GM21381 (cell line): ENCODE measurements at regions not wholly inside any gene's neighbourhood (a gene's known extent, or its start where the extent isn't known, plus 50 kb on each side); places are given as distances from the start of the nearest gene placed in this dataset.
"Not testable (repeated sequence)": the region's sequence is repeated elsewhere in the genome, so short reads cannot be mapped to it uniquely, and the experiment has no call there.

Experiments
- ATAC-seq: cut with Tn5 transposase; IDR thresholded peaks from one replicate; pipeline ENCODE4 v1.9.1; 2021; ENCODE audit warnings: mild to moderate bottlenecking, moderate library complexity; ENCODE audit not compliant: unreplicated experiment

GRCh38 chr12:62196146-62196545 lies 64.1 kb upstream of the USP15 start:
- ATAC-seq = no peak

DNA sequence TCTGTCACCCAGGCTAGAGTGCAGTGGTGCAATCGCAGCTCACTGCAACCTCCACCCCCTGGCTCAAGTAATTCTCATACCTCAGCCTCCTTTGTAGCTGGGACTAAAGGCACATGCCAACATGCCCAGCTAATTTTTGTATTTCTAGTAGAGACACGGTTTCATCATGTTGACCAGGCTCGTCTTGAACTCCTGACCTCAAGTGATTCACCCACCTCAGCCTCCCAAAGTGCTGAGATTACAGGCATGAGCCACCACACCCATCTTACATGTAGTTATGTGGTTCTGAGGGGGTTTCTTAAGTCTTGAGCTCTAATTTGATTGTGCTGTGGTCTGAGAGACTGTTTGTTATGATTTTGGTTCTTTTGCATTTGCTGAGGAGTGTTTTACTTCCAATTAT lies 57.3 kb upstream of the USP15 start:
- ATAC-seq = not testable (repeated sequence)

GRCh38 chr12:62205346-62205745 lies 54.9 kb upstream of the USP15 start:
- no peak for ATAC-seq

GRCh38 chr12:62207248-62207647 lies 53.0 kb upstream of the USP15 start:
- no peak for ATAC-seq
